ENCODE measurements at regions not wholly inside any gene's neighbourhood (a gene's known extent, or its start where the extent isn't known, plus 50 kb on each side); places are given as distances from the start of the nearest gene placed in this dataset.
"Not testable (repeated sequence)": the region's sequence is repeated elsewhere in the genome, so short reads cannot be mapped to it uniquely, and the experiment has no call there.

DNA sequence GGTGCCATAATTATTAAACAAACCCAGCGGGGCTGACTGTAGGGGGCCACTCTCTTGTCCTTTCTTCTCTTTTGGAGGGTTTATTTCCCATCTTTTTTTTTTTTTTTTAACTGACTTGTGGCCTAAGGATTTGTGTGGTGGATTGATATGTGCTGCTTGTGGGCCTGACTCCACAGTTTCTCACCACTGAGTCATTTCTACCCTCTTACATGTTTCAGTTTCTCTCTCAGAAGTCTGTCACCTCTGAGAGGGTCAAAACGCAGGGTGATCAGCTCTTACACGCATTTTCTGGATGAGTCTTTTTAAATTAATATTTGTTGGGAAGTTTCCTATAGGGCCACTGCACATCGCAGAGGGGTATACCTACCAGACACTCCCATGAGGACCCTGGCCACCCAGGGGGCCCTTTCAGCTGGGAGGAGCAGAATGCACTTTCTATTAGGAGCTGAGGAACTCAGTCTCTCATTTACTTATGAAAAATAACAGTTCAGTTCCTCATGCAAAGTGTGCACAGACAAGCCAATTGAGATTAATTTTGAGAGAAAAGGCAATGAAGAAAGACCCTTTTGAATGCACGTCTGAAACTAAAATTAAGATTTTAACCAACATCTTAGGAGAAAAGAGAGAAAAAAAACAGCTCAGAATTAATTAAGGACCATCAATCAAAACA, 407.9 kb downstream of the TECRL start:
- no peak for DNase-seq

DNA sequence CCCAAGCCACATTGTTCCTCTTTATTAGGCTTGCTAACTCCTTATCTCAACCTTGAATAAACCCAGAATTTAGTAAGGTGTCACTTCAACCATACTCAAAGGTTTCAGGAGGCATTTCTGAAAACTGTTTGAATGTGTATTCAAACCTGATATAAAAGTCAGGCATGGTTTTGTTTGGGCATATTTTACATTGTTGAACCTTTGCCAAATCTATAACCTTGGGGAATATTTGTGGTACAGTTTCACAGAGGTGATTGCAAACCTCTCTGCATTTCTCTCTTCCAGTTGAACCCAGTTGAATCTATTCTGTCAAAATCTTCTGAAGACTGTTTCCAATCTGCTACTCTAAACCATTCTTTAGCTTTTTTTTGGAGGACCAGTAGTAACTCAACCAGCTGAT, 409.0 kb downstream of the TECRL start:
- DNase-seq: no peak

DNA sequence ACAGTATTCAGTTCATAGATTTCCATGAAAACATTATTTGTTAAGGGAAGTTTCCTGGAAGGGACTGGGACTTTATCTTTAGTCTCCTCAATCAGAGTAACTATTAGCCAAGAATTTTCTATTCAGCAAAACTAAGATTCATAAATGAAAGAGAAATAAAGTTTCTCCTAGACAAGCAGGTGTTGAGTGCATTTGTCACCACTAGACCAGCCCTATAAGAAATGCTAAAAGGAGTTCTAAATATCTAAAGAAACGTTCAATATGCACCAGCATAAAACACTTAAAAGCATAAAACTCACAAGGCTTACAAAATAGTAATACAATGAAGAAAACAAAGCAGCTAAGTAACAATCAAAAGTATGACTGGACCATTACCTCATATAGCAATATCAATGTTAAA, 423.0 kb downstream of the TECRL start:
- no peak for DNase-seq

DNA sequence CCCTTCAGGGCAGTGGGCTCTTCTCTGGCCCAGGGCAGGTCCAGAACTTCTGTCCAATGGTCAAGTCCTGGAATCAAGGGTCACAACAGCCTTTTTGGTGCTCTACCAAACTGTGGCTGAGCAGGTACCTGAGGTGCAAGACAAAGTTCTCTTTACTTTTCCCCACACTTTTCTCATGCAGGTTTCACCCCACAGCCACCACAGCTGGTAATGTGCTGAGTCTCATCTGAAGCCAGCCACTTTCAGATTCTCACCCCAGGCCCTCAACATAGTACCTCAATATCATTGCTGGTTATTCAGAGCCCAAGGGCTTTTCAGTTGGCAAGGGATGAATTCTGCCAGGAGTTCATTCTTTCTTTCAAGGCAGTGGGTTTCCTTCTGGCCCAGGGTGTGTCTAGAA, 426.0 kb downstream of the TECRL start:
- DNase-seq: no peak

DNA sequence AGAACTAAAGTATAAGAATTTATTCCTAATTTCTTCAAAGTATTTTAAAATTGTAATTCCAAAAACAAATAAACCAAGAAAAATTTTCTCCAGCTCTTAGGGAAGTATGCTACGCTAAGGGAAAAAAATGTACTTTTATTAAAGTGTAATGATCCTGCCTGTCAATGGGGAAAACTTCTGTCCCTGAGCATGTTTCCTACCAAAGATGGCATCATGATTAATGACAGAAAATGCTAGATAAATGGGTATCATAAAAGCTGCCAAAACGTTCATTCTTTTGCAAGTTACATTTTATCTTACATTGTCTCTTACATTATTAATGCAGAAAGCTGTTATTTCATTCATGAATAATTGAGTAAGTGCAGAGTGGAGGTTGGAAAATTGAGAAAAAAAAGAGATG, 443.4 kb downstream of the TECRL start:
- no peak for DNase-seq

DNA sequence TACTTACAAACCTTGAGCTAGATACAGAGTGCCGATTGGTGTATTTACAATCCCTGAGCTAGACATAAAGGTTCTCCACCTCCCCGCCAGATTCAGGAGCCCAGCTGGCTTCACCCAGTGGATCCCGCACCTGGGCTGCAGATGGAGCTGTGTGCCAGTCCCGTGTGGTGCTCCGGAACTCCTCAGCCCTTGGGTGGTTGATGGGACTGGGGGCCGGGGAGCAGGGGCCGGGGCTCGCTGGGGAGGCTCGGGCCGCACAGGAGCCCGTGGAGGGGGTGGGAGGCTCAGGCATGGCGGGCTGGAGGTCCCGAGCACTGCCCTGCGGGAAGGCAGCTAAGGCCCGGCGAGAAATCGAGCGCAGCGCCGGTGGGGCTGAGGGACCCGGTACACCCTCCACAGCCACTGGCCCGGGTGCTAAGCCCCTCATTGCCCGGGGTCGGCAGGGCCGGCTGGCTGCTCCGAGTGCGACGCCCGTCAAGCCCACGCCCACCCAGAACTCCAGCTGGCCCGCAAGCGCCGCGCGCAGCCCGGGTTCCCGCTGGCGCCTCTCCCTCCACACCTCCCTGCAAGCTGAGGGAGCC, 466.5 kb downstream of the TECRL start:
- not testable (repeated sequence) for DNase-seq

DNA sequence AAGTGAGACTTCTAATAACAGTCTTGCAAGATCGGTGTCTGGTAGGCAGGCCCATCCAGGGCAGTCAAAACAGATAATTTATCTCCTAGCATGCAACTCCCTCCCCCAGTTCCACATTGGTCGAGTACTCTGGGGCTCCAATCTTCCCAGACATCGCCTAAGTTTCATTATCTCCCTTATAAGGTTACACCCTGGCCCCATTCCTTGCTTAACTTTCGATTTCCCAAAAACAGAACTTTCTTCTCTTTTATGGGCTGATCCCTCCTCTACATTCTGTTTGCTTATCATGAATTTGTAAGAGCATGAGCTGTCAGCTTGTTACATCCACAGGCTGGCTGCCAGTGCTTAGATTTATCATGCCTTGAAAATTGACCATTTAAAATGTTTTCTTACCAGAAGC, 471.3 kb downstream of the TECRL start:
- DNase-seq: no peak

DNA sequence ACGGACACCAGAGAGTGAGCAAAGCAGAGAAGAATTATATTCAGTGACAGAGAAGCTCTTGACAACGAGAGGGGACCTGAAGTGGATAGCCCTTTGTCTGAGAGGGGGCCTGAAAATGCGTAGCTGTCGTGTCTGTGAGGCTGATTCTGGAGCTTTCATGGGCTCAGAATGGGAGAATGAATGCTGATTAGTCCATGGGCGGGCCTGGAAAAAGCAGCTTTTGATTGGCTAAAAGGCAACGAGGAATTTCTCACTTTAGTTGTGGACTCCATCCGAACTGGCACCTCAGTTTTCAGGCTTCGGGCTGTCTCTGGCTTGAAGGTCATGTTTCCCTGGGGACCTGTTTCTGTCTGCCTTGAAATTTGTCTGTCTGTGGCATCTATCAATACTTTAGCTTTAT, 487.1 kb downstream of the TECRL start:
- no peak for DNase-seq

DNA sequence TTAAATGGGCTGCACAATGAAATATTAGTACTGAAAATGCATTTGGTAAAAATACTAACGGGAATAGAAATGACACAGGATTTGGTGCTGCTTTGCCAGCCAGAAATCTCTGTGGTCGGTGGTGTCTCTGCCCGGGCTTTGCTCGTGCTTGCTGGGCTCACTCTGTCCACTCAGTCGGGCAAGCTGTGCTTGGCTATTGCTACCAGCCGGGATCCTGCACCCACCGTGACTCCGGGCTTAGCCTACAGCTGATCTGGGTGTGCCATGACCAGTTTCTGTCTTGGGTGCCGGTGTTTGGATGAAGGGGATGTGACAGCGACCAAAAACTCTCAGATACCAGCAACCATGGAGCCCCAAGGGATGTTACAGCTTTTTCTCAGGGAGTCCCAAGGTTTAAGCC, 487.7 kb downstream of the TECRL start:
- DNase-seq: no peak

DNA sequence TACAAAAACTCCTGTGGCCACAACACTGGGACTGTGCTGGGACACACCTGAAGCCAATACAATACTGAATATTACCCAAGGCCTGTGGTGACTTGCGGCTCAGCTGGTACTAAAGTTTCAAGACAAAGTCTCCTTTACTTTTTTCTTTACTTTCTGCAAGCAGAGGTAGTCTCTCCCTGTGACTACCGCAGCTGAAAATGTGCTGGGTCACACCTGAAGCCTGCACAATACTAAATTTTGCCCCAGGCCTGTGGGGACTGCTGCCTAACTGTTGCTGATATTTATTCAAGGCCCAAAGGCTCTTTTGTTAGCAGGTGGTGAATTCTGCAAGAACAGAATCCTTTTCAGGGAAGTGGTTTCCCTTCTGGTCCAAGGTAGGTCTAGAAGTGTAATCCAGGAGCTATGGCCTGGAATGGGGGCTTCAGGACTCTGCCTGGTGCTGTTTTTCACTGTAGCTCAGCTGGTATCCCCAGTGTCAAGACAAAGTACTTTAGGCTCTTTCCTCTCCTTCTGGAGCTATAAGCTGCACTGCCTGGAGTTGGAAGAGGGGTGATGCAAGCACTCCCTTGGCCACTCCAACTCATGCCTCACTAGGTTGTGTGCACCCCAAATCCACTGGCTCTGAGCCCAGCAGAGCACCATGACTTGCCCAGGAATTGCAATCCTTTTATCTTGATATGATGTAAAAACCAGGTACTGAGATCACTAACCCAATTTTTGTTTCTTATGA, 489.4 kb downstream of the TECRL start:
- DNase-seq: no peak

DNA sequence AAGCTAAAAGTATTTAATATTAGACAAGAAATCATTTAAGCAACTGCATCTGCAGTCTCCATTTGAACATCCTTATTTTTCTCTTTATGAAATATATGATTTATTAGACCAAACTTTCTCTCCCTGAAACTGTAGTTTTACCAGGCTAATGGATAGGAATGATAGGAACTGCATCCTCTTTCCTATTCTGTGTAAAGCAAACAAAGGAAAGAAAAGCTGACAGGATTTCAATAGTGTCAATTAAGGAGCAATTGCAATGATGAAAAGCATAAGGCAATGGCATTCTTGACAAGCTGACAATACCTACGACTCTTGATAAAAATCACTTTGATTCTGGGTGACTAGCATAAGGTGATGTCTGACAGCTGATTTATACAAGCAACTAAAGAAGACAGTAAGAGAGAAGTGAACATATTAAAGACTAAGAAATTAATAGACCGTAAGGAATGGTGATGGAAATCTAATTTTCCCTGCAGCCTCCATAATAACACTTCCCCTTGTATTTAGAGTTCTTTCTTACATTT, 502.5 kb downstream of the TECRL start:
- no peak for DNase-seq

DNA sequence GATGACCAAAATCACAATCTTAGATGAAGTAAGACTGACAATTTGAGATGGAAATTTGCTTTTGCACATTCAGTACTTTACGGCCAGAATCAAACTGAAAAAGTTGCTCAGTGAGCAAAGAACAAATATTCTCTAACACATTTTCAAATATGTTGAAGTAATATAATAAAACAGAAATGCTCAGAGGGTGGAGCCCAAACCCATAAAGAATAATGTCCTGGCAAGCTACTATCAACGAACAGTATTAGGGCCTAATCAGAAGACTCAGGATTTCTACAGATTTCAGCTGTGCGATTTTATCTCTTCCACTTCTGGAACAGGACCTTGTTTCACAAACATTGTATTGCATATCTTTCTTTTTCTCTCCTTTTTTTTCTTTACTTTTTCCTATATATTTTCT, 505.0 kb downstream of the TECRL start:
- DNase-seq: no peak

DNA sequence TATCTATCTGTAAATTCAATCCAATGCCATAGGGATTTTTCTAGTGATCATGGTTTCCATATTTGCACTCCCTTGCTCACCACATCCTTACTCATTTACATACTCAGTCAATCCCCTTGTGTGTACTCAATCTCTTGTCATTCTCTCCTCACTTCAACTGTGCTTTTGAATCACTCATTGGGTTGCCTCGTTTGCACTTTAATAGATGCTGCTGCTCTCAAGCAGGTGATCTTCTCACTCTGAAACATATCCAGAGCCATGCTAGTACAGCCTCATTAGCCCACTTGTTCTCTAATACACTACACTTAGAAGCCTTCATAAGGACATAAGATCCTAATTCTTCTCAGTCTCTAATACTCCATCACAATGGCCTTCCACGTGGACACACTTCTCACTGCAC, 507.9 kb downstream of the TECRL start:
- DNase-seq: no peak

DNA sequence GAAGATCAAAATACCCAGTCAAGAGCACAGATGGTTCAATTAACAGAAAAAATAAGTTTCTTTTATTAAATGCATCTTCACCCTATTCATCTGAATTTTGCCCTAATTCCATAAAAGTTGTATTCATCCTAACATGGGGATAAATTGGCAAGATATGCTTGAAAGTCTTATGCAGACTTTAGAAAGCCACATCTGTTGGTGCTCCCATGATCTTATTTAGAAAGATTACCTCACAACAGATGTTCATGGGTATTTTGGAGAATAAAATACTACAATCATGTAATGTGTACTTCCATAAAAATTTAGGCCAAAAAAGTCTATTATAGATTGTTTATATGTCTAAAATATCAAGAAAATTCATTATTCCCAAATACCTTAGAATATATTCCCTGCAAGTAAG, 510.3 kb downstream of the TECRL start:
- DNase-seq: no peak

DNA sequence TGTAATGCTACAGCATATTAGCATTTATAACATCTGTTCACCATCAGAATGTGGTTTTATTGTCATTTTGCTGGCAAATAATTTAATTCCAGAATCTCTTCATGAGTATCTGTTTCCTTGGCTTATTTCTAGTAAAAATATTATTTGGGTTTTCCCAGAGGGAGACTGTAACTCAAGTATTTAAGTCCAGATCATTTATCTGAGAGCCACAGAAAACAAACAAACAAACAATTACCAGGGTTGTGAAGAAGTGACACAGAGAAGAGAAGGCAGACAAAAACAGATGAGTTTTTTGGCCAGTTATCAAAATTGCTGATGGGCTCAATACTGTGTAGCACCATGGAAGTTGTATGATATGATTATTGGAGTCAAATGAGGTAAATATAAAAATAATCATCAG, 515.1 kb downstream of the TECRL start:
- DNase-seq: no peak

DNA sequence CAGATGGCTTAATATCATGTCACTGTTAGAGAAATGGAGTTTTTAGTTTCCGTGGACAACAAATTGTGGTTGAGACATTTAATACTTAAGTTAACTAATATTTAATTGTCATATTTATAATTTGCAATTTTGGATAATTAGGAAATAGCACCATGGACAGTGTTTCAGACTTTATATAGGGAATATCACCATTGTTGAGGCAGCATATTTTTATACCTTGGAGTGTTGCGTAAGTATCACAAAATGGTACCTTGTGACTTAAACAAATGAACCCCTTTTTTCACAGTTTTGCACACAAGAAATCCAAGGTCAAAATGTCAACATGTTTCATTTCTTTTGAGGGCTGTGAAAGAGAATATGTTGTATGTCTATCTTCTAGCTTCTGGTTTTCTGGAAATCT, 539.9 kb downstream of the TECRL start:
- DNase-seq: no peak

DNA sequence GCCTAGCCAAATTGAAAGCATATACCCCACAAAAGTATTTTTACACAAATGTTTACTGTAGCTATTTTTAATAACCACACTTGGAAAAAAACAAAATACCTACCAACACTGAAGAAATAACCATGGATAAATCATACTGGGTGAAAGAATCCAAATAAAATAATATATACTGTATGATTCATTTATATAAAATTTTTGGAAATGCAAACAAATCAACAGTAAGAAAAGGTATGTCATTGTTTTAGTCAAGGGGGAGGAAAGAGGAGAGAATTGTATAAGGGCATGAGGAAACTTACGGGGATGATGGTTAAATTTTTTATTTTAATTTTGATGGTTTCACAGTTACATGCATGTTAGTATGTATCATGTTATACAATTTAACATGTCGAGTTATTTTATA, 557.8 kb downstream of the TECRL start:
- no peak for DNase-seq

DNA sequence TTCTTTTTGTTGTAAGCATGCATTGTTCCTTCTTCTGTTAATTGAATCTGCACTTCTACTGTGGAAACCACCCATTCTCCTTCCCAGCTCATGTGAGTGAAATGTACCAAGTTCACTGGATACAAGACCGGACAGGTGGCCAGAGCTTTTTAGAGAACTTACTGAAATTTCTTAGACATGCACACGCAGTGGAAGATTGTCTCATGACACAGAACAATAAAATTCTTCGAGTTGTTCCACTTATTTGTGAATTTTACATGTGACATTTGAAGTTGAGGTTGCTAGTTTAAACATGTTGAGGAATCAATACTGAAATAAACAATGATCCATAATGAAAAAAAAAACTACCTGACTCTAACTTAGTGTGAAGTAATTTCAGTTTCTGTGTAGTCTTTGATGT, 568.0 kb downstream of the TECRL start:
- no peak for DNase-seq

DNA sequence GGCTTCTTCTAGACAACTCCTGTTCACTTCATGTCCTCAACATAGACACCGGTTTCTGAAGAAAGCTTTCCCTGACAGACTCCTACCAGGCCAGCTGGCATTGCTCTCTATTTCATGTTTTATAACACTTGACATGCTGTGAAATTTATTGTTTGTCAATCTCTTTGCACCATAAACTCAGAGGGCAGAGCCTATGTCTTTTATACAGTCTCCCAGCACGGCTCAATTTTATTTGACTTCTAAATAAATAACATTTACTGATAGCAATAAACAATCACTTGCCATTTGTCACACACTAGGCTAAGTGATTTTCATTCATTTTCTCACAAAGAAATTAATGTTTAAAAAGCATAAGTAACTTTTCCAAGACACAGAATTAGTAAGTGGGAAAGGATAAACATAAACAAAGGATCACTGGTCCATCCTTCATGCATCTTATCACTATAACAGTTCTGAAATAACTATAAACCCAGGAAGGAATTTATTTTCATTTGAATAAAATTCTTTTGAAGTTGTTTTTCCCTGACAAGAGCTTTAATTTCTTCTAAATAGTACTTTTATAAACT, 577.6 kb downstream of the TECRL start:
- DNase-seq: no peak

DNA sequence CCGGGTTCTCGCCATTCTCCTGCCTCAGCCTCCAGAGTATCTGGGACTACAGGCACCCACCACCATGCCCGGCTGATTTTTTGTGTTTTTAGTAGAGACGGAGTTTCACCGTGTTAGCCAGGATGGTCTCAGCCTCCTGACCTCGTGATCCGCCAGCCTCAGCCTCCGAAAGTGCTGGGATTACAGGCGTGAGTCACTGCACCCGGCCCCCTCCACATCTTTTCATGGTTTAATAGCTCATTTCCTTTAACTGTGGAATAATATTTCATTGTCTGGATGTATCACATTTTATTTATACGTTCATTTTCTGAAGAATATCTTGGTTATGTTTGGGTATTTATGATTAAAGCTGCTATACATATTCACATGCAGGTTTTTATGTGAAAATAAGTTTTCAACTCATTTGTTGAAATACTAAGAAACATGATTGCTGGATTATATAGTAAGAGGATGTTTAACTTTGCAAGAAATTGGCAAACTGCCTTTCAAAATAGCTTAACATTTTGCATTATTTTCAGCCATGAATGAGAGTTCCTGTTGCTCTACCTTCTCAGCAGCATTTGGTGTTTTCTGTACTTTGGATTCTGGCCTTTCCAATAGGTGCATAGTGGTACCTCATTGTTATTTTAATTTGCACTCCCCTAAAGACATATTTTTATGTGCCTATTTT, 591.9 kb downstream of the TECRL start:
- DNase-seq: no peak

DNA sequence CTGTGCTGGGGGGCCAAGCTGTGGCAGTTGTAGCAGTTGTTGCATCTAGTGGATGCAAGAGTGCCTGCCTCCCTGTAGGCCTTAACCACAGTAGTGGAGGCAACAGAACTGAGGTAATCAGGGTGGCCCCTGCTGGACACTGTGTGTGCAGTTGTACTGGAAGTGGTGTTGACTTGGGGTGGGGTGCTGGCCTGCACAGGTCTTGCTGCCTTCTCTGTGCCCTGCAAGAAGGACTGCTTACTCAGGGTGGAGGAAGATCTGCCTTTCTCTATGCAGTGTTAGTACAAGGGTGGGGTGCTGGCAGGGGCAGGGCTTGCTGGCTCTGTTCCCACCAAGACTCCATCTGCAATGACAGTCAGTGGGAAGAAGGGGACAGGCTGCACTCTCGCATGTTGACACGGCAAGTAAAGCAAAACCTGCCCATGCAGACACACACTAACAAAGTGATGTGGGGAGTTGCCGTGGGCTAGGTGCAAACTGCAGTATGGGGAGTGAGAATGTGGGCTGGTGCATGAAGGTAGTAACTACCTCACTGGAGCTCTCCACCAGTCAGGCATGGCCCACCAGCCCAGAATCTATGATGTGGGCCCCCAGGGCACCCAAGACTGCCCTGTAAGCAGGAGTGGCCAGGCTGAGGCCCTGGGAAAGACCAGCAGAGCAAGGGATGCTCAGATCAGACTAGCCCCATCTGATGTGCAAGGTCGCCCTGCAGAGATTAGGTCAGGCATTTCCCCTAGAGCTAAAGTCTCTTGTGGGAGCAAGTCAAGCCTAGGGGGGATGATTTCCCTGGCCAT, 594.9 kb downstream of the TECRL start:
- no peak for DNase-seq

DNA sequence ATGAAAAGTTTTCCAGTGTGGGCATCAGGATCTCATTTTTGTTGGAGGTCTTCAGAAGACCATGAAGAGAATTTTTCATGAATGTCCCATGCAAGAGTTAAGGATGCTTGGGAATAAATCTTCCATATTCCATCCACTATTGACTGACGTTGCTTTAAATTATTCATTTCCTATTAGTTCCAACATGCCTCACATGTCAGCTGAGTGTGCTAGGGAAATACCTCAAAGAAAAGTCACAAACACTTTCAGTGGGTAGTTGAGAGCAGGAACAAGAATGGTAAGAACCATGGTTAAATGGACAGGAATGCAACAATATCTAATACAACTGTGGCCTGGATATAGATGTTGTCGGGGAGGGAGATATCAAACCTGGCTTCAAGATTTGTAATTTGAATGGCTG, 610.1 kb downstream of the TECRL start:
- no peak for DNase-seq

DNA sequence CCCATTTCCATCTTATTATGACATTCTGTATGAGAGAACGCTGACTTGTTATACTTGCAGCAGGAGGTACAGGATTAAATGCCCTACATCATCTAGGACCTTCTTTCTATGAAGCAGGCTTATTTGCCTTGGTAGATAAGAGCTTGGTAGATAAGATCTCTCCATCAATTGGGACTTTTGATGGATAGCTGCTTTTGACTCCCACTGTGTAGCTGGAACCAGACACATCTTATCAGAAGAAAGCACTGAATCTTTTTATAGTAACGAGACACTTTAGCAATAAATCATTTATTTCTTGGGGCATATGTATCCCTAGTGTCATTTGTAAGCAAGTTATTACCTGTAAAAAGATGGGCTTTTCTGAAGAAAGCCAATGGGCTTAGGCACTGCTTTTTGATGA, 613.9 kb downstream of the TECRL start:
- DNase-seq: no peak
